Occipital lobe (tissue), 1 donor: ENCODE measurements at regions not wholly inside any gene's neighbourhood (a gene's known extent, or its start where the extent isn't known, plus 50 kb on each side); places are given as distances from the start of the nearest gene placed in this dataset.
"Not testable (repeated sequence)": the region's sequence is repeated elsewhere in the genome, so short reads cannot be mapped to it uniquely, and the experiment has no call there.

Experiments
- DNase-seq: peaks from one replicate; lab custom pipeline; 2025; lab: John Stamatoyannopoulos, UW

DNA sequence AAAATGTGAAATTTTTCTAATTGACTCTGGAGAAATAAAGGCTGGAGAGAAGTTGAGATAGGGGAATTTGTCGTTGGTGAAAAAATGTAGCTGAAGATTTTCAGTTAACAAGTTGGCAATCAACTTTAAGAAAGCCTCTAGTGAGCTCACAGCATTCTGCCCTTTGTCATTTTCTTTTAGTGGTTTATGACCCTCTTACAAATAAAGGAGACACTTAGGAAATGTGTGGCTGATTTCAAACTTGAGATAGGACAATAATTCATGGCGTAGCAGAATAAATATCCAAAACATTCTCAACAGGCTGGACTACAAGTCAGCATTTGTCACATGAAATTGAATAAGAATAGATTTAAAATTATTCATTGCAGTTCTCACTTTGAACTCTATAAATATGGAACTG is 412.5 kb upstream of the SPHKAP start:
- DNase-seq: no peak

DNA sequence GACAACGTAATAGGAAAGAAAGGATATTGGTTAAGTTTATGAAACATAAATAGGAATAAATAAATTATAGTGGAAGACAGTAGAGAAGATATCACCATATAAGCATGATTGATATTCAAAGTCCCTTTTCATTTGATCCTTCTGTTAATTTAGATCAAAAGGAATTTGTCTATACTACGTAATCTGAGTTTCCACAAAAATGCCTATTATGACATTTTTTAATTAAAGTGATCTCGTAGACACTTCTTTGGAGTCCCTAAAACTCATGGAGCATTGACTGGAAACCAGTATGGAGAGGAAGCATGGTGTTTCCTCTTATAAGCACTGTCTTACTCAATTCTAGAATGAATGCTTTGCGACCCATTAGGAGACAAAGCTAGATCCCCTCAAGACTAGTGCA is 411.4 kb upstream of the SPHKAP start:
- DNase-seq: no peak

DNA sequence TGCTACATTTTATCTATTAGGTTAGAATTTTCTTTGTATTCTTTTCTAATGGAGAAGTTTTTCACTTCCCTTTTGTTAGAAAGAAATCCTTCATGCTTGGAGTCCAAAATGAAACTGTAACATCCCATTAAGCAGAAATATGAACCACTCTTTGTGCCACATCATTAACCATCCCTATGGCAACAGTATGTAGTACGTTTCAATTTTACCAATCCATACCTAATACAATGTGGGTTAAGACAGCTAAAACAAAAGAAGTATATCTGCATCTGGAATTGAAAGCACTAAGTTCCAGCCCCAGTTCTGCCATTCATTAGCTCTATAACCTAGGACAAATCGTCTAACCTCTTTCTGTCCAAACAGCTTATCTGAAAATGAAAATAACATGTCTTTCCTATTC is 409.2 kb upstream of the SPHKAP start:
- DNase-seq: no peak

DNA sequence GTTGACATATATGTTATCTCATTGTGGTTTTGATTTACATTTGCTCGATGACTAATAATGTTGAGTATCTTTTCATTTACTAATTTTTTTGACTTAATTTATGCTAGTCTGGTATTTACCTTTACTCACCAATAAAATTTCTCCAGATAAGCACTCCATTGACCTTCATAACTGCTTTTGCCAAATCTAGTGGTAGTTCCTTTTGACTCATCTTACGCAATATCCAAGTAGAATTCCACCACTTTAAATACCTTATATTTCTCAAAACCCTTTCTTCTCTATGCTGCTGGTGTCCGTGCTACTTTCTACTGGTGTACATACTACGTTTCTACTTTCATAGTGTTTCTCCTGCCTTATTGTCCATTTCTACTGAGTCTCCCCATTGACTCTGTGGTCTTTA is 407.6 kb upstream of the SPHKAP start:
- no peak for DNase-seq

DNA sequence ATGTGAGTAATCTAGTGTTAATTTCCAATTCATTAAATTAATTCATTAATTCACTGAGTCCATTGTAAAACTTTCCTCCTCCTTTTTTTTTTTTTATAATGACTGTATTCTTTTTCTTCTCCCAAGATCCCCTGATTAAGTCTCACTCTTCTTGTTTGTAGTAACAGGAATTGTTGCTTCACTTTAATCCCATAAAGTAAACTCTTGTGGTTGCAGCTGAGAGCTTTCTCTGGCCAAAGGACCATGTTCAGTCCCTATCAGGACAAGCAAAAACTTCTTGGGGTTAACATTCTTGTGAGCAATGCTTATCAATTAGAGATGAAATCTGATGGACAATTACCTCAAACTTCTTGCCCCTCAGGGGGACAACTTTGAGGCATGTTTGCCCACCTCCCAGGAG is 400.2 kb upstream of the SPHKAP start:
- no peak for DNase-seq

DNA sequence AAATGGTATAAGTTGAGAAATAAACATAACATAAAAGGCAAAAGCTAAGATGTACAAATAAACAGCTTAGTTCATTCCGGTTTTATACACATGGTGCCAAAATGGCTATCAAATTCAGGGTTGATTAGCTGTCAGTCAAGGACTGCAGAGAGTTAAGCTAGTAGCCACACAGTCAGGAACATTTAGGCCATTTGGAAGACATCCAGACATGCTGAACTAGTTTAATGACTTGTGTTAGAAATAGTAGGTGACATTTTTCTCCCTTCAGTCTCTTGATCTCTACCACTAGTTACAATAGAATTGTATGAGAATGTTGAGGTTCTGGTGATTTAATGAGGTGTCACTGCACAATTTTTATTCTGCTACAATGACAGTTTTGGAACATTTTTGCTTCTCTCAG is 394.4 kb upstream of the SPHKAP start:
- no peak for DNase-seq

DNA sequence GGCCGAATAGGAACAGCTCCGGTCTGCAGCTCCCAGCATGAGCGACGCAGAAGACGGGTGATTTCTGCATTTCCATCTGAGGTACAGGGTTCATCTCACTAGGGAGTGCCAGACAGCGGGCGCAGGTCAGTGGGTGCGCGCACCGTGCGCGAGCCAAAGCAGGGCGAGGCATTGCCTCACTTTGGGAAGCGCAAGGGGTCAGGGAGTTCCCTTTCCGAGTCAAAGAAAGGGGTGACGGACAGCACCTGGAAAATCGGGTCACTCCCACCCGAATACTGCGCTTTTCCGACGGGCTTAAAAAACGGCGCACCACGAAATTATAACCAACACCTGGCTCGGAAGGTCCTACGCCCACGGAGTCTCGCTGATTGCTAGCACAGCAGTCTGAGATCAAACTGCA is 386.8 kb upstream of the SPHKAP start:
- not testable (repeated sequence) for DNase-seq

DNA sequence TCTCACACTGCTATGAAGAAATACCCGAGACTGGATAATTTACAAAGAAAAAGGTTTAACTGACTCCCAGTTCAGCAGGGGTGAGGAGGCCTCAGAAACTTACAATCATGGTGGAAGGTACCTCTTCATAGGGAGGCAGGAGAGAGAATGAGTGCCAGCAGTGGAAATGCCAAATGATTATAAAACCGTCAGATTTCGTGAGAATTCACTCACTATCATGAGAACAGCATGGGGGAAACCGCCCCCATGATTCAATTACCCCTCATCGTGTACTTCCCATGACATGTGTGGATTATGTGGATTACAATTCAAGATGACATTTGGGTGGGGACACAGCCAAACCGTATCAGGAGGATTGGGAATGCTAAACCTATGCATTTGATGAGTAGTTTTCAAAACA is 380.3 kb upstream of the SPHKAP start:
- DNase-seq: no peak

DNA sequence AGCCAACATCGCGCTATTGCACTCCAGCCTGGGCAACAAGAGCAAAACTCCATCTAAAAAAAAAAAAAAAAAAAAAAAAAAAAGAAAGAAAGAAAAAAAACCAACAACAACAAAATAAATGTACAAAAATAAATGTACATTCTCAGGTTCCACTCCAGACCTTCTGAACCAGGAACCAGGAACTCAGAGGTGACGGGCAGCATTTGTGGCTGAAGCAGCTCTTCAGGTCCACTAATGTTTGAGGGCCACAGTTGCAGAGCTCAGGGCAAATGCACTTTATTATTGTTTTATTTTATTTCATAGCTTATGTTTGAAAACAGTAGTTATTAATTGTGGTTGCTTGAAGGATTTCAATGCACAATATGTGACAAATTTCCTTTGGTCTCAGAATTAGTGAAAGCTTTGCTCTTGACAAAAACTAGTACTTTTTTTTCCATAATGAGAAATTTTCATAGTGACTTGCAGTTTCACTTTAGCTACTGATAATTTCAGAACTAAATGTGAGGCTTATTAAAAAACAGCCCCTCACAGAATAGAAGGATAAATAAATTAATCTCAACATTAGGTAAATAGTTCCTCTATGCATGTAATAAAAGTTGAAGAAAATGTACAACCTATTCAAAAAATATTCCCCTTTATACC is 378.4 kb upstream of the SPHKAP start:
- DNase-seq: no peak

DNA sequence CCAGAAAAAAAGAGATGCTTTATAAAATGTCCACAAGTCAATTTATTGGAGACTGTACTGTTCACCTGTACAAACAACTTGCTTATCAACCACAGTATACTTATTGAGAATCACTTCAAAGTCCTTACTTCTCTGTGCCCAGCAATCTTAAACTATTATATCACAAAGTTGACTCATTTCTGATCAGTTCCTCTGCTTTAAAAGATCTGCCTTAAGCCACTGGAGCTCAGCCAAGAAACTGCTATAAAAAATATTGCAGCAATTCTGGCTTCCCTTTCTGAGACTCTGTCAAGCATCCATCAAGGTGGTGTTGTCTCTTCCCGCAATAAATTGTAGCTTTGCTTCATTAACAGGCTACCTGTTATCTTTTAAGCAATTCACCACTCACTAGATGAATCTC is 375.2 kb upstream of the SPHKAP start:
- no peak for DNase-seq

DNA sequence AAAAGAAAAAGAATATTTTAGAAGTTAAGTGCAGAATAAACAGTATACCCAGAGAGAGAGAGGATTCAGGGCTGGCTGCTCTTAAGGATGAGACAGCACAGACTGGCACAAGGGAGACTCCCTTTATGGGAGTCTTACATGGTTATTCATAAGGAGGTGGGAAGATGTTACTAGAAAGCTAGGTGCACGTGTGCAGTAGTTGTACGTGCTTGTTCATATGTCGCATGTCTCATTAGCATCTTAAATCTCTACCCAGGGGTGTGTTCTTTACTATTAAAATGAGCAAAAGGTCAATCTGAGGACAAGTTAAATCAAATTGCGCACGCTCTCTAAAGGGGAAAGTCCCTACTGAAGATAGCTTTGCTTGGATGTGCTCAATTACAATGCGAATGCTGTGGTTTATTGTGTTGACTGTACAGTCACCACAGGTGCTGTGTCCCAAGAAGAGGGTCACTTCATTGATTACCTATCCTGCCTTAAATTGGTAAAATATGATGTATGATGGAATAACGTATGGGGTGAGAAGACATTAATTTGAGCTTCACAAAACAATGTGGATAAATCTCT is 368.0 kb upstream of the SPHKAP start:
- DNase-seq: no peak

DNA sequence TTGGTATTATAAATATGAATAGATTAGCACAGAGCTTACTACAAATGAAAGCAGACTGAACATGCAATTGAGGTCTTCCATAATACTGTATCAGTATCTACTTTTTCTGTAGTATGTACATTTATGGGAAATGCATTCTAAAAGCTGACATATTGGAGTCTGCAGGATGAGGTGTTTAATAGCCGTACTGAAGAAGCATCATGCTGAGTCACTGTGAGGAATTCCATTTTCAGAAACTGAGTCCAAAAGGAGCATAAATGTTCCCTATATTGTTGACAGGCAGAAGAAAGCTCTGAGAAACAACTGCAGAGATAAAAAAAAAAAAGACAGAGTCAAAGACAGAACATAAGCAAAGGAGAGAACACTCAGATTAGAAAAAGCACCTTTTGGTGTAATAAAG is 366.7 kb upstream of the SPHKAP start:
- DNase-seq: no peak

DNA sequence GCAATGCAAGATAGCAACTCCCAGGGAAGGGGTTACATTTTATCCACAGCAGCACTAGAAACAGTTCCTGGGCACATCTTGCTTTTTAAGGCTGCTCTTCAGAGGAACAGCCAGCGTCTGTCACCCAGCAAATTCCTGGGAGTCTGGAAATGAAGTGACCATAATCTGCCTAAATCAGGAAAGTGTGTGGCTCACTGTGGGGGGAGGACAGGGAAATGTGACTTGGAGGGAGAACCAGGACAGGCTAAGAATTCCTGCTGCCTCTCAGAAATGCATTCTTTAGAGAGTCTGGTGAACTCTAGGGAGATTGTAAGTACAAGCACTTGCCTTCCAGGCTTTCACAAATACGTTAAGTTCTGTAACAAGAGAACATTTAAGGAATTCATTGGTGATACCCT is 364.3 kb upstream of the SPHKAP start:
- no peak for DNase-seq

DNA sequence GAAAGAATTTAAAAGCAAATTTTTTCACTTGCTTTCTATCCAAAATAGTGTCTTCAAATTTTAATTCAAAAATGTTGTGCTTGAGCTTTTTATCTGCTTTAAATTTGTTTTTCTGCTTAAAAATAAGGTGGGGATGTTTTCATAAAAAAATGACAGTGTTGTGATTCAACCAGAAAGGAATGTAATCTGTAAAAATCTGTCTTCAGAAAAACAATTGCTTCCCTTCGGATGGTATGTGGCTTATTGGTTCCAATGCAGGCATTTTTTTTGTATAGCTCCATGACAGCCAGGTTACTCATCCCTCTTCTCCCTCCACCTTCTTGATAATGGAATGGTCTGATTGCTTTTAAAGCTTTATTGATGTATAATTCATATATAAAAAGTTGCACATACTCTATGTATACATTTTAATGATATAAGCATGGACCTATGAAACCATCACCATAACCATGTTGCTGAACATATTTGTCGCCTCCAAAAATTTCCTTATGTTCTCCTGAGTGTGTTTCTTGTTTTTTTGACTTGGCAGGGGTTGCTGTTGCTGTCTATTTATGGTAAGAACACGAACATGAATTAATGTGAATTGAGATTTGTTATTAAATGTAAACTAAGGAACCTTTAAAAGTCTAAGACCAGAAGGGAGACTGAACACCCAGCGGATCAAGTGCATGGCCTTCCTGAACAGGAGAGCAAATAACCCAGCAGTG is 363.7 kb upstream of the SPHKAP start:
- no peak for DNase-seq

DNA sequence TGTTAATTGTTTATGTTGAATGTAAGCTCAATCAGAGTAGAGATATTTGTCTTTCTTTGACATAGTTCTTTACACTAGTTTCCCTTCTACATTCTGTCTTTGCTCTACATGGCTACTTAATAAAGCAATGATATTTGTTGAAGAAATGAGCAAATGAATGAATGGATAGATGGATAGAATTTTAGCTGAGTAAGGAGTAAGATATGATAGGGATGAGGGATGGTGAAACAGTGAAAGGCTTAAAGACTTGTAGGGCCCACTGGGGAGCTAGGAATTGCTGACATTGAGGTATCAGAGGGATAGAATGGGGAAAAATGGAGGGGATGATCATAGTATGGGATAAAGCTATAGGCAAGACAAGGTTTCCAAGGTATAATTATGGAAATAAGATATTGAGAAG is 361.6 kb upstream of the SPHKAP start:
- DNase-seq: no peak

DNA sequence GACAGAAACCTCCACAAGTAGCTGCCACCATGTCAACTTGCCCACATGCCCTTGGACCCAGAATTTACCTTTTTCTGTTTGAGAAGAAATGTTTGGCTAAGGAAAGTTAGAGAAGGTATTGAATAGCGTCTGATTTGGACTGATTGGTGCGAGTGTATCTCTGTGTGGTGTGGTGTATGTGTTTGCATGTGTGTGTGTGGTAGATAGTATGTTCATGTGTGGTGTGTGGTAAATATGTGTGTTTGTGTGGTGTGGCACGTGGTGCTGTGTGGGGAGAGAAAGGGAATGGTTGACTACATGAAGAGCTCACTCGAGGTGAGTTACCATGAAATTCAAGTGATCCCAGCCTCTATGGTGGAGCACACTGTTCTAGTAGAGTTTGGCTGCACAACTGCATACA is 360.8 kb upstream of the SPHKAP start:
- no peak for DNase-seq

DNA sequence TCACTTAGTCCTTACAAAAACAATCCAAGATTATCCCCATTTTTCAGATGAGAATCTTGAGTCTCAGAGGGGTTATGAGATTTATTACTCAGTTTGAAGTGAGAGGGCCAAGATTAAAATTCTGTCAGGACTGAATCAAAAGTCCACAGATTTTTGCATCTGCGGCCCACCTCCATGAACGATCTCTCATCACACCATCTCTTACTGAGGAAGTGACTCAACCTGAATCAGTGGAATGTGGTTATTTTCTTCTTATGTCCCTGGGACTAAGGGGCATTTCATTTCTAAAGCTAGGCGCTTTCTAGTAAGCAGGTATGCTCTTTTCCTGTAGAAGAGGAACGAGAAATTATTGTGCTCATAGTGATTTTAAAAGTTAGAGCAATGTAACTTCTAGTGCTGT is 360.3 kb upstream of the SPHKAP start:
- no peak for DNase-seq

DNA sequence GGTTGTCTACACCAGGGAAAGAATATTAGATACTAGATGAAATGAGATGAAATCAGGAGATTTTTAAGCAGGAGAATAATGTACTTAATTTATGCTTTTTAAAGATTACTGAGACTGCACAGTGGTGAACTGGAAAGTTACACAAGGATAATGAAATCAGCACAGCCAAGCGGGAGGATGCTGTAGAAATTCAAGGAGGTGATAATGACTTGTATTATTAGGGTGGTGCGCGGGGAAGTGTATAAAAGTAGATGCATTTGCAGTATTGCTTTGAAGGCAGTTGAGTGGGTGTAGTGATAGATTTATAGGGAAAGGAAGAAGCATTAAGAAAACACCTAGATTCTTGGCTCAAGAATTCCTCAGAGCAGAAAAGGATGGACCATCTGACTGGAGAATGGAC is 359.5 kb upstream of the SPHKAP start:
- no peak for DNase-seq

DNA sequence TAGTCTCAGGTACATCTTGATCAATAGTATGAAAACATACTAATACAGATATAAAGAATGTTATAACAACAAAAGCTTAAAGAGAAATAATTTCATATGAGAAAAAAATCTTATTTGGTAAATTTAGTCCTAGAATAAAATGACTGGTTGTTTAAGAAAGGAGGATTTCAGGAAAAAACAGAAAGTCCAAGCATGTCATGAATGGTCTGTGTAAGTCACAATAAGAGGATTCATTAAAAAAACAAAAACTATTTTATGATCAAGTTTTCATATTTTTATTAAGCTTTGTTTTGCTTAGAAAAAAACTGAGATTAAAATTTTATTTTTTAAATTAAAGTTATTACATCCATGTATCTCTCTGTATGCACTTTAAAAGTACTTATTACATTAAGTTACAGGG is 353.9 kb upstream of the SPHKAP start:
- no peak for DNase-seq

DNA sequence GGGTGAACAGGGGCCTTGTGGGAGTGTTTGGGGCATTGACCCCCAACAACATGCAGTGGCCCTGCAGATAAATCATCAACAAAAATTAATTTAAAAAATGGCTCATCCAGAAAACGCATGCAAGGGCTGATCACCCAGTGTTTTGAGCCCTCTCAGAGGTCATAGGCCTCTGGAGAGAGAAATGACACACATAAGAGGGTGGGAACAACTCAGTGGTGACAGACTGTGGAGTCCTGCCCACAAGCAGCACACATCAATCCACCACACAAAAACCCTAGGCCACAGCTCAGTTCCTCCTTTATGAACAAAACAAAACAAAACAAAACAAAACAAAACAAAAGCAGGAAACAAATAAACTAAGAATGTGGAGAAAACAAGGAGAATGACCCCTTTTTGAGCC is 351.7 kb upstream of the SPHKAP start:
- no peak for DNase-seq

DNA sequence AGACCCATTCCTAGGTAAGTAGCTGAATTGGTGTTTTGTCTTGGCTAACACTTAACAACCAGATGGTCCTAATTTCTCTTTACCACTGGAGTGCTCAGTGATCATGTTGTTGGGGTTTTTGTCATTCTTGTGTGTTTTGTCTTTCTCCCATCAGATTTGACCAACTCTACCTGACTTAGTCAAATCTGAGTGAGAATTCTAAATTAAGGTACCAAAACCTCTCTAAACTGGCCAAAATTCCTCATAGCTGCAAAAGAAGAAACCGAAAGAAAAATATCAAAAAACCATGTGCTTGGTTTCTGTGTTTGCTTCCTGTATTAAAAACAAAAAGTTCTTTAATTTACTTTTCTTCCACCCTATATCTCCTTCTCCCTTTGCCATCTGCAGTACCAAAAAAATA is 350.7 kb upstream of the SPHKAP start:
- no peak for DNase-seq

DNA sequence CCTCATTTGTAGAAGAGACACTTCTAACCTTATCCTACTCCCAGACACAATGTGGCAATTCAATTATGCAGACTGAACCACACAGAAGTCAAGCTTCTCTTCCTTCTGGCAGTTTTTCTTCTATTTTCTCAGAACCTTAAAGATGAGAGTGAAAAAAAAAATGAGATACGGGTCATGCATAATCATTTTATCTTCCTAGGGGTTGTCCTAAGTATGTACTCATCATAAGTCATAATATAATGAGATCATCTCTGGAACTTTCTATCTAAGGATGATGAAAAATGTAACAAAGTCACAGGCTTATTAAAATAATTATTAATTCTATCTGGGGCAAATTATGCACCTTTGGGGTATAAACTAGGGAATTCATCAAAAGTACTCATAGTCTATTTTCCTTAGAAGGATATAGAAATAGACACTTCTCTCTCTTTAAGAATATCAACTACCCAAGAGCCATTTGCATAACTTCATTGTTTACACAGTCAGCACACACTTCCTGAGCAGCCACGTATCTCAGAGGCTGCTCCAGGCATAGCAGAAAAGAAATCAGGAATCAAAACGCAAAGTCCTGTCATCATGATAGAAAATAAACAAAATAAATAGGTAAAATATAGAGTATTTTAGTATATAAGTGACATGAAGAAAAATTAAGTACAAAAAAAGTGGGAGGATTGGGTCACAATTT is 345.9 kb upstream of the SPHKAP start:
- DNase-seq: no peak

DNA sequence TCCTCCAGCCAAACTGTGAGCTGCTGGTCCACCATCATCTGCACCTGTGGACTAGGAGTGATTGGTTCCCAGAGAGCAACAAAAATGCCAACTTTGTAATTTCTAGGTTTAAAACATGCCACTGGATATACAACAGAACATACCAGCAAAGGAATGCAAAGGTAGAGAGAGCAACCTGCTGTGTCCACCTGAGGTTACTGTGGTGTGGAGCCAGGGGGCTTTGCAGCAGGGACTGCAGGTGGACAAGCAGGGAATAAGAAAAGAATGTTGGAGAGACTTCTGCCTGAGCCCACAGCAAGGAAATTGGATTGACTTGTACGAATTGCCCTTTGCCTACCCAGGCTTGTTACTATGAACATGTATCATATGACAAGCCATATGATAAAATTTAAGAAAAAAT is 345.2 kb upstream of the SPHKAP start:
- no peak for DNase-seq
